GM19240 (cell line): ENCODE measurements at regions not wholly inside any gene's neighbourhood (a gene's known extent, or its start where the extent isn't known, plus 50 kb on each side); places are given as distances from the start of the nearest gene placed in this dataset.
"Not testable (repeated sequence)": the region's sequence is repeated elsewhere in the genome, so short reads cannot be mapped to it uniquely, and the experiment has no call there.

Experiments used
- DNase-seq: peaks from one replicate; pipeline ENCODE4 v3.0.0; 2011; ENCODE audit warnings: low spot score; ENCODE audit not compliant: insufficient read length

GRCh38 chr4:13983189-13983790 is 355.8 kb upstream of the BOD1L1 start:
- no peak for DNase-seq

GRCh38 chr4:13984991-13985800 is 357.7 kb upstream of the BOD1L1 start:
- no peak for DNase-seq

GRCh38 chr4:13985837-13986236 is 358.3 kb upstream of the BOD1L1 start:
- DNase-seq: no peak

GRCh38 chr4:13986548-13986947 is 359.0 kb upstream of the BOD1L1 start:
- no peak for DNase-seq

- DNase-seq: no peak
These were observed 361.1 kb upstream of the BOD1L1 start for GRCh38 chr4:13988353-13989305.

- no peak for DNase-seq
These were observed 362.0 kb upstream of the BOD1L1 start for GRCh38 chr4:13989501-13989900.

- DNase-seq: no peak
These were observed 363.4 kb upstream of the BOD1L1 start for GRCh38 chr4:13990596-13991589.

- DNase-seq: no peak
These were observed 364.5 kb upstream of the BOD1L1 start for GRCh38 chr4:13992041-13992440.

- no peak for DNase-seq
These were observed 365.5 kb upstream of the BOD1L1 start for GRCh38 chr4:13992975-13993520.

GRCh38 chr4:13994016-13994415 is 366.5 kb upstream of the BOD1L1 start:
- DNase-seq: no peak

- DNase-seq: no peak
These were observed 371.4 kb upstream of the BOD1L1 start for GRCh38 chr4:13998850-13999445.

- DNase-seq: no peak
These were observed 372.7 kb upstream of the BOD1L1 start for GRCh38 chr4:14000091-14000814.

- DNase-seq: not testable (repeated sequence)
These were observed 374.8 kb upstream of the BOD1L1 start for GRCh38 chr4:14002331-14002730.

GRCh38 chr4:14008494-14008893 is 381.0 kb upstream of the BOD1L1 start:
- DNase-seq: no peak

- no peak for DNase-seq
These were observed 390.8 kb upstream of the BOD1L1 start for GRCh38 chr4:14018191-14018853.

GRCh38 chr4:14022456-14022855 is 394.9 kb upstream of the BOD1L1 start:
- no peak for DNase-seq

- DNase-seq: no peak
These were observed 395.5 kb upstream of the BOD1L1 start for GRCh38 chr4:14023036-14023435.

GRCh38 chr4:14023896-14024295 is 396.4 kb upstream of the BOD1L1 start:
- no peak for DNase-seq

GRCh38 chr4:14025111-14025510 is 397.6 kb upstream of the BOD1L1 start:
- no peak for DNase-seq
